Trophoblast cell (in vitro differentiated cells and primary cell): ENCODE measurements at regions not wholly inside any gene's neighbourhood (a gene's known extent, or its start where the extent isn't known, plus 50 kb on each side); places are given as distances from the start of the nearest gene placed in this dataset.

ENCODE experiments used
- DNase-seq, 2 donors: peaks; one replicate each; pipeline ENCODE4 v3.0.0-alpha.2; 2016
- H2AFZ ChIP-seq: 2 replicates; pipeline ENCODE4 v1.6.1; 2013; ENCODE audit warnings: low read length, moderate library complexity, mild to moderate bottlenecking; ENCODE audit not compliant: insufficient read depth, poor library complexity
- H2AK5ac ChIP-seq: 2 replicates; pipeline ENCODE4 v1.6.1; 2013; ENCODE audit warnings: mild to moderate bottlenecking, low read length
- H2BK120ac ChIP-seq: 2 replicates; pipeline ENCODE4 v1.6.1; 2013; ENCODE audit warnings: low read length, mild to moderate bottlenecking, moderate library complexity; ENCODE audit not compliant: insufficient read depth, poor library complexity
- H2BK12ac ChIP-seq: 2 replicates; pipeline ENCODE4 v1.6.1; 2013; ENCODE audit warnings: mild to moderate bottlenecking, low read length, moderate library complexity
- H2BK5ac ChIP-seq: 2 replicates; pipeline ENCODE4 v1.6.1; 2013; ENCODE audit warnings: low read length, low read depth, moderate library complexity, mild to moderate bottlenecking; ENCODE audit not compliant: poor library complexity
- H3K14ac ChIP-seq: 2 replicates; pipeline ENCODE4 v1.6.1; 2013; ENCODE audit warnings: mild to moderate bottlenecking, low read length
- H3K18ac ChIP-seq: 2 replicates; pipeline ENCODE4 v1.6.1; 2013; ENCODE audit warnings: mild to moderate bottlenecking, low read length
- H3K23ac ChIP-seq: 2 replicates; pipeline ENCODE4 v1.6.1; 2013; ENCODE audit warnings: low read length
- H3K27ac ChIP-seq: 2 replicates; pipeline ENCODE4 v1.5.1; 2013; ENCODE audit warnings: low read depth, mild to moderate bottlenecking, inconsistent platforms, low read length, moderate library complexity
- H3K27me3 ChIP-seq: 2 replicates; pipeline ENCODE4 v1.6.1; 2013; ENCODE audit warnings: inconsistent platforms, mild to moderate bottlenecking, low read length, moderate library complexity; ENCODE audit not compliant: insufficient read depth
- H3K36me3 ChIP-seq, 2 experiments: 1 replicate in 1 of 2; 2 replicates in 1 of 2; pipeline ENCODE4 v1.6.1; 2013; ENCODE audit warnings: low read length in 2 of 2, mild to moderate bottlenecking in 2 of 2, moderate library complexity in 1 of 2; ENCODE audit not compliant: insufficient read depth in 2 of 2, control insufficient read depth in 1 of 2
- H3K4ac ChIP-seq: 2 replicates; pipeline ENCODE4 v1.6.1; 2013; ENCODE audit warnings: low read depth, mild to moderate bottlenecking, low read length, moderate library complexity
- H3K4me1 ChIP-seq, 2 experiments: 1 replicate in 1 of 2; 2 replicates in 1 of 2; pipeline ENCODE4 v1.6.1; 2013; ENCODE audit warnings: low read length in 2 of 2, mild to moderate bottlenecking in 2 of 2, moderate library complexity in 1 of 2; ENCODE audit not compliant: insufficient read depth in 2 of 2, control insufficient read depth in 1 of 2
- H3K4me2 ChIP-seq: 2 replicates; pipeline ENCODE4 v1.6.1; 2013; ENCODE audit warnings: inconsistent platforms, mild to moderate bottlenecking, low read length, moderate library complexity
- H3K4me3 ChIP-seq: 2 replicates; pipeline ENCODE4 v1.5.1; 2013; ENCODE audit warnings: mild to moderate bottlenecking, low read depth, low read length, inconsistent platforms
- H3K79me1 ChIP-seq: one replicate; pipeline ENCODE4 v1.6.1; 2013; ENCODE audit warnings: low read length
- H3K79me2 ChIP-seq: 2 replicates; pipeline ENCODE4 v1.6.1; 2013; ENCODE audit warnings: low read length, mild to moderate bottlenecking; ENCODE audit not compliant: control insufficient read depth, insufficient read depth, poor library complexity
- H3K9ac ChIP-seq: 2 replicates; pipeline ENCODE4 v1.6.1; 2013; ENCODE audit warnings: mild to moderate bottlenecking, low read length
- H3K9me3 ChIP-seq: 2 replicates; pipeline ENCODE4 v1.6.1; 2013; ENCODE audit warnings: low read depth, mild to moderate bottlenecking, control low read depth, inconsistent platforms, low read length; ENCODE audit not compliant: insufficient read depth
- H4K12ac ChIP-seq: 2 replicates; pipeline ENCODE4 v1.6.1; 2013; ENCODE audit warnings: low read depth, mild to moderate bottlenecking, low read length, moderate library complexity
- H4K8ac ChIP-seq: 2 replicates; pipeline ENCODE4 v1.6.1; 2013; ENCODE audit warnings: low read depth, mild to moderate bottlenecking, low read length, moderate library complexity
- H4K91ac ChIP-seq: one replicate; pipeline ENCODE4 v1.6.1; 2013; ENCODE audit warnings: low read depth, mild to moderate bottlenecking, low read length, moderate library complexity
- WGBS: extraction: QIAGEN DNeasy Blood & Tissue Kit; methylation state at CpG from one replicate; pipeline ENCODE4 v1.1.7; 2013; ENCODE audit warnings: missing lambda C conversion rate; ENCODE audit not compliant: insufficient read length, insufficient coverage; ENCODE audit errors: extremely low coverage; 5-methylcytosine and 5-hydroxymethylcytosine counted together

DNA sequence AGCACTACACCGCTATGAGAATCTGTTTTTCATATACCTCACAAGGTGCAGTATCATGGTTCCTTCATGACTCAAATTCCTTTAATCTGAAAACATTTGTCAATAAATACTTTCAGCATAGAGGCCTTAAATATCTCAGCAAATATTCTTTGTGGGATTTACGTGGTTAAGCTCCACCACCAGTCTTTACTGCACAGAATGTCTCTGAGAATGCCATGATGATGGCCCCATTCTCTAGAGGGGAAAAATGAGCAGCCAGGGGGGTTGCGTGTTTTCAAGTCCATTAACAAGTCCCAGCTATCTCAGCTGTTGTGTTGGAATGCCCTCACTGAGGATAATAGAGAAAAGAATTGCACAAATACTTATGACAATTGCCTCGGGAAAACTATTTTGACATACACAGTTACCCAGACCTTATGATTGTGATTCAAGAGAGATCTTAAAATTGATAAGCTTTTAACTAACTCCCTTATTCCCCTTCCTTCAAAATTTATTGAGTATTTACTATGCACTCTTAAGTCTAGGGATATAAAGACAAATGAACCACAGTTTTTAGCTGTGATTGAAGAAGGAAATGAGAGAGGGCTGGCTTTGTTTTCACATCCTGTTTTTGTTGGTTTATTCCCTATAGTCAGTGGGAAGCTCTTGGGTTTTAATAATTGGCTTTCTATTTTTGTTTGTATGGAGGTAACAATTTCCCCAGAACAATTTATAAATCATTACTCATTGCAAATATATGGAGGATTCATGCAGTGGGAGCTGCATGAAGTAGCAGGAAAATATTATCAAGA, 176.5 kb upstream of the VWC2 start:
- Histone ChIP-seq H3K9me3 (no peaks in the 10 kb centered on the region), H3K23ac (no peak overlapping the region), H4K8ac (no peak overlapping the region), H3K4me1 (no peaks in the 10 kb centered on the region), H3K79me1 (no peaks in the 10 kb centered on the region), H3K4ac (no peak overlapping the region), H4K12ac (no peak overlapping the region), H3K27me3 (no peaks in the 10 kb centered on the region), H3K4me2 (no peak overlapping the region), H2BK5ac (no peak overlapping the region), H2AFZ (no peak overlapping the region), H3K4me3 (no peak overlapping the region), H3K79me2 (no peaks in the 10 kb centered on the region), H2BK12ac (no peak overlapping the region), H3K9ac (no peak overlapping the region), H3K18ac (no peak overlapping the region), H3K36me3 (no peaks in the 10 kb centered on the region), H2AK5ac (no peak overlapping the region), H2BK120ac (no peak overlapping the region), H3K27ac (no peak overlapping the region), H3K14ac (no peak overlapping the region), H4K91ac (no peak overlapping the region)
- DNase-seq = peak; percentile 82 to 91
- no CpG with 5 or more reads among the region's 4 CpGs for WGBS

DNA sequence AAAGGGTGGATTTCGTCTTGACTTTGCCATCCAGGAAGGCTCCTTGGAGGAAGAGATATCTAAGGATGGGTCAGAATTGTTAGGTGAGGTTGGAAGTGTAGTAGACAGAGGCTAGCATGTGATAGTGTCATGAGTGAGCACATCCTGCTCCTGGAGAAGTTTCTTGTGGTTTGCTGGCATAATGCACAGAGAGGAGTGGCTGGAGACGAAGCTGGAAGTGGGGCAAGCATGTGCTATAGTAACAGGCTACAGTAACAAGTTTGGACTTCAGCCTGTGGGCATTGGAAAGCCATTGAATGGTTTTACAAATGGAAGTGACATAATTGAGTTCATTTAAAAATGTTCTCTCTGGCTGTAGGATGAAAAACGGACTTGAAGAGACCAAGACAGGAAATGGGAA, 175.6 kb upstream of the VWC2 start:
- WGBS = no CpG with 5 or more reads among the region's 3 CpGs
- Histone ChIP-seq H2BK12ac (no peak overlapping the region), H3K4ac (no peak overlapping the region), H3K79me2 (no peaks in the 10 kb centered on the region), H3K27me3 (no peaks in the 10 kb centered on the region), H2BK5ac (no peak overlapping the region), H2AK5ac (no peak overlapping the region), H3K4me3 (no peak overlapping the region), H3K79me1 (no peaks in the 10 kb centered on the region), H3K9ac (peak overlapping the region; percentile 15), H3K4me2 (no peak overlapping the region), H3K36me3 (no peaks in the 10 kb centered on the region), H3K9me3 (no peaks in the 10 kb centered on the region), H4K8ac (no peak overlapping the region), H3K4me1 (no peaks in the 10 kb centered on the region), H3K27ac (no peak overlapping the region), H3K18ac (no peak overlapping the region), H4K12ac (no peak overlapping the region), H3K23ac (no peak overlapping the region), H4K91ac (no peak overlapping the region), H3K14ac (no peak overlapping the region), H2AFZ (no peak overlapping the region), H2BK120ac (no peak overlapping the region)
- no peak for DNase-seq

DNA sequence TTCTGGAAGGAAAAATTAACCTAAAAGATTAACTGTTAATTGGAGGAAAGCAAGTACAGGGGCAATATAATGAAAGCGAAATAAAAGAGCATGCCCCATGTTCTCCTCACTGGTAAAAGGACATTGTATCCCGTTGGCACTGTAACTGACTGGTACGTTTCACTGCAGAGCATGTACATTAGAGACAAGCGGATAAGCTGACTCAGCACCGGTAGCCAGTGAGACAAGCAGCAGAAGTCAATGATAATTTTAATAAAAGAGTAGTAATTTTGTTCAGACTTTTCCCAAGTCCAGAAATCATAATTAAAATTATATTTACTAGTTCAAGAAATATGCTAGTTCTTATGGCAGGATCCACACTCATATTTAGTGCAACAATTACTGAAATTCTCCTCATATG, 161.5 kb upstream of the VWC2 start:
- Histone ChIP-seq H3K79me2 (no peaks in the 10 kb centered on the region), H3K18ac (no peak overlapping the region), H3K27me3 (no peaks in the 10 kb centered on the region), H3K27ac (no peak overlapping the region), H2BK12ac (no peak overlapping the region), H3K14ac (no peak overlapping the region), H2BK120ac (no peak overlapping the region), H2AK5ac (no peak overlapping the region), H3K4me1 (no peaks in the 10 kb centered on the region), H3K9ac (no peak overlapping the region), H4K8ac (no peak overlapping the region), H4K91ac (no peak overlapping the region), H3K9me3 (no peaks in the 10 kb centered on the region), H3K4me2 (no peak overlapping the region), H2BK5ac (no peak overlapping the region), H3K23ac (no peak overlapping the region), H3K4me3 (no peak overlapping the region), H4K12ac (no peak overlapping the region), H3K4ac (no peak overlapping the region), H3K36me3 (no peaks in the 10 kb centered on the region), H2AFZ (no peak overlapping the region), H3K79me1 (no peaks in the 10 kb centered on the region)
- WGBS = no CpG with 5 or more reads among the region's 5 CpGs
- no peak for DNase-seq

DNA sequence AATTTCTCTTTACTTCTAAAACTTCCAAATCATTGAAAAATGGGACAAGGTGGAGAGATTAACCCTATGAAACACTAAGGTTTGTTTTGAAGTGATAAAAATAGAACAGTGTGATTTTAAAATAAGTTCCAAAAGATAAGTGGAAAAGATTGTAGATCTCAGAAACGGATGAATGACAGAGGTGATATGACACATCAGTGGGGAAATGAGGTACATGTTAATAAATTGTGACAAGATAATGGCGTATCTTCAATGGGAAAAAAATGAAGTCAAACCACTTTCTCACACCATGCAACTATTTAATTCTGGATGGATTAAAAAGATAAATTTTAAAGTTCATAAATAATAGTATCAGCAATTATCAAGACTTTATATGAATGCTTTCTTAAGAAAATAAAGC, 159.7 kb upstream of the VWC2 start:
- H4K91ac ChIP-seq = no peak overlapping the region
- no peak overlapping the region for H2BK12ac ChIP-seq
- no peak overlapping the region for H4K12ac ChIP-seq
- no peak overlapping the region for H3K14ac ChIP-seq
- H3K4me3 ChIP-seq = no peak overlapping the region
- no peak overlapping the region for H4K8ac ChIP-seq
- WGBS = no CpG with 5 or more reads among the region's 2 CpGs
- no peak overlapping the region for H3K4ac ChIP-seq
- no peaks in the 10 kb centered on the region for H3K9me3 ChIP-seq
- H3K27me3 ChIP-seq = no peaks in the 10 kb centered on the region
- no peak for DNase-seq
- H3K23ac ChIP-seq = no peak overlapping the region
- no peak overlapping the region for H3K27ac ChIP-seq
- no peaks in the 10 kb centered on the region for H3K79me1 ChIP-seq
- H3K4me1 ChIP-seq = no peaks in the 10 kb centered on the region
- H3K36me3 ChIP-seq = no peaks in the 10 kb centered on the region
- no peaks in the 10 kb centered on the region for H3K79me2 ChIP-seq
- H3K9ac ChIP-seq = no peak overlapping the region
- no peak overlapping the region for H2BK120ac ChIP-seq
- H3K4me2 ChIP-seq = no peak overlapping the region
- no peak overlapping the region for H3K18ac ChIP-seq
- no peak overlapping the region for H2AK5ac ChIP-seq
- H2AFZ ChIP-seq = no peak overlapping the region
- H2BK5ac ChIP-seq = no peak overlapping the region
